ENCODE measurements at regions not wholly inside any gene's neighbourhood (a gene's known extent, or its start where the extent isn't known, plus 50 kb on each side); places are given as distances from the start of the nearest gene placed in this dataset.

GRCh38 chr5:87777877-87778276 lies 365.1 kb upstream of the CCNH start:
- TF ChIP-seq, protein P1, sequence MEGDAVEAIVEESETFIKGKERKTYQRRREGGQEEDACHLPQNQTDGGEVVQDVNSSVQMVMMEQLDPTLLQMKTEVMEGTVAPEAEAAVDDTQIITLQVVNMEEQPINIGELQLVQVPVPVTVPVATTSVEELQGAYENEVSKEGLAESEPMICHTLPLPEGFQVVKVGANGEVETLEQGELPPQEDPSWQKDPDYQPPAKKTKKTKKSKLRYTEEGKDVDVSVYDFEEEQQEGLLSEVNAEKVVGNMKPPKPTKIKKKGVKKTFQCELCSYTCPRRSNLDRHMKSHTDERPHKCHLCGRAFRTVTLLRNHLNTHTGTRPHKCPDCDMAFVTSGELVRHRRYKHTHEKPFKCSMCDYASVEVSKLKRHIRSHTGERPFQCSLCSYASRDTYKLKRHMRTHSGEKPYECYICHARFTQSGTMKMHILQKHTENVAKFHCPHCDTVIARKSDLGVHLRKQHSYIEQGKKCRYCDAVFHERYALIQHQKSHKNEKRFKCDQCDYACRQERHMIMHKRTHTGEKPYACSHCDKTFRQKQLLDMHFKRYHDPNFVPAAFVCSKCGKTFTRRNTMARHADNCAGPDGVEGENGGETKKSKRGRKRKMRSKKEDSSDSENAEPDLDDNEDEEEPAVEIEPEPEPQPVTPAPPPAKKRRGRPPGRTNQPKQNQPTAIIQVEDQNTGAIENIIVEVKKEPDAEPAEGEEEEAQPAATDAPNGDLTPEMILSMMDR (IDR thresholded peaks at IDR 0.05): no peak
- TF ChIP-seq POLR2AphosphoS5 (IDR thresholded peaks at IDR 0.05): no peak
- no peak for TF ChIP-seq POLR2A (IDR thresholded peaks at IDR 0.05)
- no peak for TF ChIP-seq EP300 (IDR thresholded peaks at IDR 0.05)

All from sigmoid colon (tissue), 4 donors.